ENCODE measurements at regions not wholly inside any gene's neighbourhood (a gene's known extent, or its start where the extent isn't known, plus 50 kb on each side); places are given as distances from the start of the nearest gene placed in this dataset.

- Histone ChIP-seq H3K4me3 (ENCODE audit: low read length) (no peak overlapping the region), H3K9me3 (ENCODE audit: control insufficient read depth in 1 of 2, insufficient read depth in 1 of 2, low read length in 2 of 2) (no peaks in the 10 kb centered on the region), H3K4me1 (ENCODE audit: insufficient read depth, low read length) (peaks cover 3% of the 10 kb centered on the region), H3K27me3 (ENCODE audit: control insufficient read depth in 1 of 2, insufficient read depth in 2 of 2, low read length in 2 of 2) (no peaks in the 10 kb centered on the region), H3K36me3 (ENCODE audit: insufficient read depth, low read length) (no peaks in the 10 kb centered on the region), H3K27ac (ENCODE audit: low read depth in 1 of 2, low read length in 2 of 2) (no peak overlapping the region)
- Mint-ChIP-seq H3K36me3 (ENCODE audit: low read depth) (no peaks in the 10 kb centered on the region), H3K4me1 (ENCODE audit: low read depth) (peaks cover 5% of the 10 kb centered on the region), H3K27ac (no peak overlapping the region), H3K4me3 (no peak overlapping the region), H3K9me3 (no peaks in the 10 kb centered on the region), H3K27me3 (no peaks in the 10 kb centered on the region)
- intact Hi-C loops (cut with DNase I, micrococcal nuclease), result no loop called here
- TF ChIP-seq CTCF (IDR thresholded peaks at IDR 0.05), result no peak
- ChIA-PET POLR2A (no interaction called here), CTCF (no interaction called here)
- ATAC-seq (ENCODE audit: poor library complexity) (no peak), DNase-seq (no peak)
Measured at GRCh38 chr16:14329727-14330350, 258.7 kb downstream of the MRTFB start.

- Histone ChIP-seq H3K36me3 (ENCODE audit: insufficient read depth, low read length) (no peaks in the 10 kb centered on the region), H3K4me1 (ENCODE audit: insufficient read depth, low read length) (peaks cover 3% of the 10 kb centered on the region), H3K27me3 (ENCODE audit: control insufficient read depth in 1 of 2, insufficient read depth in 2 of 2, low read length in 2 of 2) (no peaks in the 10 kb centered on the region), H3K9me3 (ENCODE audit: control insufficient read depth in 1 of 2, insufficient read depth in 1 of 2, low read length in 2 of 2) (no peaks in the 10 kb centered on the region), H3K27ac (ENCODE audit: low read depth in 1 of 2, low read length in 2 of 2) (no peak overlapping the region), H3K4me3 (ENCODE audit: low read length) (no peak overlapping the region)
- ATAC-seq (ENCODE audit: poor library complexity) (no peak), DNase-seq (no peak)
- TF ChIP-seq CTCF (IDR thresholded peaks at IDR 0.05), result no peak
- ChIA-PET POLR2A (no interaction called here), CTCF (no interaction called here)
- H3K9me3 Mint-ChIP-seq, result no peaks in the 10 kb centered on the region
- H3K4me1 Mint-ChIP-seq (ENCODE audit: low read depth), result peaks cover 5% of the 10 kb centered on the region
- H3K4me3 Mint-ChIP-seq, result no peak overlapping the region
- intact Hi-C loops (cut with DNase I, micrococcal nuclease), result no loop called here
- H3K36me3 Mint-ChIP-seq (ENCODE audit: low read depth), result no peaks in the 10 kb centered on the region
- H3K27ac Mint-ChIP-seq, result no peak overlapping the region
- no peaks in the 10 kb centered on the region for H3K27me3 Mint-ChIP-seq
Measured at GRCh38 chr16:14325502-14326401, 254.6 kb downstream of the MRTFB start.

GRCh38 chr16:14324581-14324980 is 253.5 kb downstream of the MRTFB start:
- no peak for ATAC-seq (ENCODE audit: poor library complexity)
- ChIA-PET CTCF (no interaction called here), POLR2A (no interaction called here)
- no peaks in the 10 kb centered on the region for H3K36me3 ChIP-seq (ENCODE audit: insufficient read depth, low read length)
- Mint-ChIP-seq H3K36me3 (ENCODE audit: low read depth) (no peaks in the 10 kb centered on the region), H3K4me3 (no peak overlapping the region), H3K9me3 (no peaks in the 10 kb centered on the region), H3K4me1 (ENCODE audit: low read depth) (no peaks in the 10 kb centered on the region), H3K27me3 (no peaks in the 10 kb centered on the region), H3K27ac (no peak overlapping the region)
- no peak for DNase-seq
- no peak overlapping the region for H3K4me3 ChIP-seq (ENCODE audit: low read length)
- peaks cover under 1% of the 10 kb centered on the region for H3K4me1 ChIP-seq (ENCODE audit: insufficient read depth, low read length)
- intact Hi-C loops (cut with DNase I, micrococcal nuclease), result no loop called here
- H3K27ac ChIP-seq (ENCODE audit: low read depth in 1 of 2, low read length in 2 of 2), result no peak overlapping the region
- no peaks in the 10 kb centered on the region for H3K27me3 ChIP-seq (ENCODE audit: control insufficient read depth in 1 of 2, insufficient read depth in 2 of 2, low read length in 2 of 2)
- TF ChIP-seq CTCF (IDR thresholded peaks at IDR 0.05), result no peak
- no peaks in the 10 kb centered on the region for H3K9me3 ChIP-seq (ENCODE audit: control insufficient read depth in 1 of 2, insufficient read depth in 1 of 2, low read length in 2 of 2)
